HG02970 (cell line): ENCODE measurements at regions not wholly inside any gene's neighbourhood (a gene's known extent, or its start where the extent isn't known, plus 50 kb on each side); places are given as distances from the start of the nearest gene placed in this dataset.
"Not testable (repeated sequence)": the region's sequence is repeated elsewhere in the genome, so short reads cannot be mapped to it uniquely, and the experiment has no call there.

Source experiments
- ATAC-seq: cut with Tn5 transposase; IDR thresholded peaks from one replicate; pipeline ENCODE4 v1.9.1; 2021; ENCODE audit warnings: mild to moderate bottlenecking, moderate library complexity, moderate number of reproducible peaks; ENCODE audit not compliant: unreplicated experiment, low FRiP score

GRCh38 chr2:65929664-65930063 lies 497.3 kb upstream of the SPRED2 start:
- not testable (repeated sequence) for ATAC-seq

- ATAC-seq = no peak
Observed at GRCh38 chr2:65922794-65923193, 490.4 kb upstream of the SPRED2 start.

- no peak for ATAC-seq
Observed at GRCh38 chr2:65922030-65922429, 489.6 kb upstream of the SPRED2 start.

GRCh38 chr2:65921116-65921515 lies 488.7 kb upstream of the SPRED2 start:
- ATAC-seq = no peak

- no peak for ATAC-seq
Observed at GRCh38 chr2:65920659-65921058, 488.3 kb upstream of the SPRED2 start.

- ATAC-seq = no peak
Observed at GRCh38 chr2:65919550-65920188, 487.3 kb upstream of the SPRED2 start.

GRCh38 chr2:65918760-65919187 lies 486.4 kb upstream of the SPRED2 start:
- no peak for ATAC-seq

- no peak for ATAC-seq
Observed at GRCh38 chr2:65917986-65918385, 485.6 kb upstream of the SPRED2 start.

GRCh38 chr2:65916785-65917295 lies 484.4 kb upstream of the SPRED2 start:
- ATAC-seq = no peak

- ATAC-seq = no peak
Observed at GRCh38 chr2:65916177-65916576, 483.8 kb upstream of the SPRED2 start.

GRCh38 chr2:65915273-65915672 lies 482.9 kb upstream of the SPRED2 start:
- ATAC-seq = no peak

- no peak for ATAC-seq
Observed at GRCh38 chr2:65914244-65914786, 481.9 kb upstream of the SPRED2 start.

- no peak for ATAC-seq
Observed at GRCh38 chr2:65913813-65914212, 481.4 kb upstream of the SPRED2 start.

GRCh38 chr2:65901756-65902155 lies 469.4 kb upstream of the SPRED2 start:
- ATAC-seq = no peak

GRCh38 chr2:65896446-65896845 lies 464.0 kb upstream of the SPRED2 start:
- ATAC-seq = no peak

GRCh38 chr2:65890131-65890530 lies 457.7 kb upstream of the SPRED2 start:
- not testable (repeated sequence) for ATAC-seq

GRCh38 chr2:65885266-65885665 lies 452.9 kb upstream of the SPRED2 start:
- ATAC-seq = no peak

- no peak for ATAC-seq
Observed at GRCh38 chr2:65881592-65881991, 449.2 kb upstream of the SPRED2 start.

GRCh38 chr2:65880436-65880835 lies 448.0 kb upstream of the SPRED2 start:
- no peak for ATAC-seq

GRCh38 chr2:65878011-65878340 lies 445.6 kb upstream of the SPRED2 start:
- no peak for ATAC-seq

- no peak for ATAC-seq
Observed at GRCh38 chr2:65877331-65878010, 445.1 kb upstream of the SPRED2 start.

- ATAC-seq = no peak
Observed at GRCh38 chr2:65876114-65876513, 443.7 kb upstream of the SPRED2 start.
